ENCODE measurements at regions not wholly inside any gene's neighbourhood (a gene's known extent, or its start where the extent isn't known, plus 50 kb on each side); places are given as distances from the start of the nearest gene placed in this dataset.

GRCh38 chr6:51494342-51494741 is 593.1 kb downstream of the PKHD1 start:
- DNase-seq, result no peak

DNA sequence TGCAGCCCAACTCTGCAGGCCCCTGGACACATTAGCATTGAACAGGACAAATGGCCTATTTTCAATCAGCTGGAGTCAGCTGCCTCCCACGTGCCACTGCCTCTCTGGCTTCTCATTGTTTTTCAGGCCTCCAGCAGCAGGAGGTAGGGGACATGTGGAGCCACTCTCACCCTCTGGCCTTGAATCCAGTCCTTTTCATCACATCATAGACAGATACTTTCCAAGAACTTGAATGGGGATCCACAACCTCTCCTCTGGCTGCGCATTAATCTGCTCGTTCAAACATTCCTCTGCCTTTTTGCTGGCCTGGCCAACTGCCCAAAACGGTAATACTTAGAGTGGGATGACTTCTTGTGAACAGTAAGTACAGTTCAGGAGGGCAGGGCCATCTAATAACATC is 592.3 kb downstream of the PKHD1 start:
- DNase-seq, result no peak

GRCh38 chr6:51495610-51496396 is 591.6 kb downstream of the PKHD1 start:
- no peak for DNase-seq

GRCh38 chr6:51502996-51503395 is 584.4 kb downstream of the PKHD1 start:
- DNase-seq, result no peak

DNA sequence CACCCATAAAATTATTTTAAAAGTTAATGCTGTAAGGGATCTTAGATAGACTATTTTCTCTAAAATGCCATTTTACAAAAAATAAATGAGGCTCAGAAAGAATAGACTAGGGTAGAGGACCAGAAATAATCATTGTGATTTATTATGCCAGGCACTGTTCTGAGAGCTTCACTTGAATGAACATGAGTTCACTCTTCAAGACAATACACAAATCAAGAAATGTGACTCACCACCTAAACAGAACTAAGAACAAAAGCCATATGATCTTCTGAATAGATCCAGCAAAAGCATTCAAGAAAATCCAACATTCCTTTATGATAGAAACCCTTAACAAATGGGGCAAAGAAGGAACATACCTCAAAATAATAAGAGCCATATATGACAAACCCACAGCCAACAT is 582.0 kb downstream of the PKHD1 start:
- no peak for DNase-seq

DNA sequence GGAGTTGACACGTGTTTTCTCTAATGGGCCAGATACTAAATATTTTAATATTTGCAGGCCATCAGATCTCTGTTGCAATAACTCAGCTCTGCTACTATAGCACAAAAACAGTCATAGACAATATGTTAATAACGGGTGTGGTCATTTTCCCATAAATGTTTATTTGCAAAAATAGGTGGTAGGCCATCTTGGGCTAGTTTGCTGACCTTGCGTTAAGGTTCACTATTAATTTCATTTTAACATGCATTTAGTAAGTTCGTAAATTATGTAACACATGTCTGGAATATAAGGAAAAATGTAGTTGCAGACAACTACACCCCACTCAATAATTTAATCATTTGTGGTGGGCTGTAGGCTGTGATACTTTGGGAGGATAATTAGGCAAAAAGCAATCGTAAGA is 577.8 kb downstream of the PKHD1 start:
- DNase-seq, result no peak

- no peak for DNase-seq
These were observed 576.3 kb downstream of the PKHD1 start for GRCh38 chr6:51511081-51511480.

DNA sequence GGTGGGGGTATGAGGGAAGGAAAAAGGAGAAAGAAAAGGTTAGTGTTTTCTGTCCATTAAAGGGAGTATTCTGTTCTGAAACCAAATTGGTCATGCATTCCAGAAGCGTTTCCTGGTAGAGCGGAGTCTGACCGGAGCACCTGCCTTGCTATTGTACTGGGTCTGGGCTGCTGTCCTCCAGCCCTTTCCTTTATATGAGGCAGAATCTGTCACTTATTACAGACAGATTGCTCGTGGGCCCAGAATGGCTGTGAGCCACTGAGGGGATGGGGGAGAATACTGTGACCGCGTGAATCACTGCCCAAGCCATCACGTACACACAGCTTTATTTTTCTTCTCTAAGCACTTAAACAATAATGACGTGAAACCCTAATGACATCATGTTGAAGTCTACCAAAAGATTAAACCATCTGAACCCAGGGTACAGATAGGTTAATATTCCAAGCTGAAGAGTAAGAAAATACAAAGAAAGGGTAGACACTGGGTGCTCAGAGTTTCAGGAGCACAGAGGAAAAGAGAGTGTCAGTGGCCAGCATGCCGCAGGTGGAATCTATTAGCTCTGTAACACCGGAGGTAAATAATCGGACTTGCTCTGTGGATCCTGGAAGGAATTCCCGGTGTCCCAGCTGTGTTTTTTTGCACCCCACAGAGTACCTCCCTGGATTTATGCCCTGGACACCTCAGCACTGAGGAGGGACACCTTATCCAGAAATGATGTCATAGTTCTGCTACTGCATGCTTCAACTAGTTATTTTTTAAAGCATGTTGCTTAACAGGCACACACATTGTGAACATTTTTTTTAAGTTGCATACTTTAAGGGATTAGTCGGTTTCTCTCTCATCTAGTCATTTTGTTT is 573.3 kb downstream of the PKHD1 start:
- DNase-seq, result no peak

- DNase-seq, result no peak
These were observed 572.5 kb downstream of the PKHD1 start for GRCh38 chr6:51514748-51515402.

- no peak for DNase-seq
These were observed 561.4 kb downstream of the PKHD1 start for GRCh38 chr6:51526049-51526448.

DNA sequence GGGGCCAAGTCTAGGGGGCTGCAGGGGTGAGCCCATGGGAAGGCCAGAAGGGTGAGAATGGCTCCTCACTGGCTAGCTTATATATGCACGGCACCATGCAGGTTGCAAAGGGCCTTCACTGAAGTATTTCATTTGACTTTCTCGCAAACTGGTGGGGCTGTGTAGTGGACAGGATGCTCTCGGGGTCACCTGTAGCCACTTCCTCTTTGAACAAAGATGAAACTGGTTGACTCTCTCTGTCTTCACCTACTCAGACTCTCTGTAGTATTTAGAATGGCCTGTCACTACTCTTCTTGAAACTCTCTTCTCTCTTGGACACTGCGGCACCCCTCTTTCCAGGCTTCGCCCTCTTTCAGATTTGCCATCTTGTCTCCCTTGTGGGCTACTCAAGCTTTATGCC is 560.5 kb downstream of the PKHD1 start:
- no peak for DNase-seq

DNA sequence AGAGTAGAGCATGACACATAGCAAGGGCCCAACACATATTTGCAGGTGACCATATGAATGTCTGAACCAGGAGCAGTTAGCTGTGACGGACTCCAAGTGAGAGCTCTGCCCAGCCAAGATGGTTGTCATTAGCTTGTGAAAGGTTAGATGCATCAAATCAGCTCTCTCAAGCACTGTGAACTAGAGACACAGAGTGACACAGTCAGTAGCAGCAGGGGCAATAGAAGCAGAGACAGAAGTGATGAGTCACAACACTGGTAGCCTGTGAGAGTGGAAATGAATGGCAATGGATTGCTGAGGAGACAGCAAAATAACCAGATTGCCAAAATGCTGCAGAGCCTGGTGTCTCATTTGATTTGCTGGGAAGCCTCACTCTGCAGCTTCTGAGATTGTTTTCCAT is 558.9 kb downstream of the PKHD1 start:
- DNase-seq, result no peak

GRCh38 chr6:51529240-51529639 is 558.2 kb downstream of the PKHD1 start:
- no peak for DNase-seq

- DNase-seq, result no peak
These were observed 555.8 kb downstream of the PKHD1 start for GRCh38 chr6:51531623-51532022.

DNA sequence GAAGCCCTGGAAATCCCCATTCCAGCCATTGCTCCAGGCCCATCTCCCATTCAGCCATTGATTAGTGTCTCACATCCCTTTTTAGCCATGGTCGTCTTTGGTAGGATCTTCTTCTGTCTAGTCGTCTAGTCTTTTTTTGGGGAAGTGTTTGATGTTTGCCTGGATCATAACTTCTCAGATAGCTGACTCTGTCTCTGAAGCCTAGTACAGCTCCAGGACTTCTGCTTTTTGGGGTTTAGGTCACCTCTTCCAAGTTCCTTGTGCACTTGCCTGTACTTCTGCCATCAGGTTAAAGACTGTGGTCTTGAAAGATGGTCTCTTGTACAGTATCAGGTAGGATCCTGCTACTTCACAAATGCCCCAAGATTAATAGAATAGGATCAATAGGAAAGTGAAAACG is 553.5 kb downstream of the PKHD1 start:
- no peak for DNase-seq

DNA sequence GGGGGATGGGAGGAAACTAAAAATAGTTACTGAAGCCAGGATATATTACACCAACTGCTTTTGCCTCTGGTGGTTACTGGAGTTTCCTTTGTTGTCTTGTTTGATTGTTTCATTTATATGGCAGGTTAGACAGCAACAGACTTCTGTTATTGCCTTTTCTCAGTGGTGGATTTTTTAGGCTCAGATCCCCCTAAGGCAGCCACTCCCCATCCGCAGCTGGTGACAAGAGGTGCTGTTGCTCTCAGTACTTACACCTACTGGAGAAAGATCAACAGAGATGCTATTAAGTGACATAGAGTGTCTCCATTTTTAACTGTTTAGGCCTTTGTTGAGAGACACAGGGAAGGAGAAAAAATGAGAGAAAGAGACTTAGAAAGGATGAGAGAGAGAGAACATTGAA is 552.1 kb downstream of the PKHD1 start:
- DNase-seq, result no peak

GRCh38 chr6:51536728-51537127 is 550.7 kb downstream of the PKHD1 start:
- no peak for DNase-seq

DNA sequence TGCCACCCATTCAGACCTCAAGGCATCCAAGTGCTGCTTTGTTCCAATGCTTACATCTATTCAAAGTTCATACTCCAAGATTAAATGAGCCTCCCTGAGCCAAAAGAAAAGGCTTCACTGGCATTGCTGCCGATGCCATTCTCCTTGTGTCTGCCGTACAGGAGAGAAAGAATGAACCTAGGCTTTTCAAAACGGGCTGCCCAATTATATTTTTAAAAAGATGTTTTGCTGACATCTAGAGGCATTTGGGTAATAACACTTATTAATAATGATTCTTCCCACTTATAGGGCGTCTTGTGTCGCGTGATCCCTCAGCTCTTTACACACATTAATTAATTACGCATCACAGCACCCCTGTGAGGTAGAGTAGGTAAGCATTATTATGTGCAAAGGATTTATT is 545.6 kb downstream of the PKHD1 start:
- DNase-seq, result no peak

GRCh38 chr6:51542475-51542874 is 544.9 kb downstream of the PKHD1 start:
- DNase-seq, result no peak

DNA sequence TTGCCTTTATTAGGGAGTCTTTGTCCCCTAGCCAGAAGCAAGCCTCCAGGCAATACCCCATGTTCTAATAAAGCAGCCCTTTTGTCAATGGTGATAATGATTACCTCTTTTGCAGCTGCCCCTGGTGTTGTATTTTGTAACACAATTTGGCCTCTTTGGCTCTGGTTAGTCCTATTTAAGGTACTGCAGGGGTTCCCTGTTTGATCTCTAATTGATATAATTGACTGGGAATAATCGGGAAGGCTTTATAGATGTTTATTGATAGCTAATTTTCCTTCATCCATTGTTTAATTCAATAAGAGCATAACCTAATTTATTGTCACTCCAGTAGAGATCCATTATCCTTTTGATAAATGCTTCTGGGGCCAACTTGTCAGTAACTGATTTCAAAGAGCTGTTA is 537.2 kb downstream of the PKHD1 start:
- DNase-seq, result no peak

GRCh38 chr6:51552435-51552834 is 535.0 kb downstream of the PKHD1 start:
- DNase-seq, result no peak

- DNase-seq, result no peak
These were observed 534.0 kb downstream of the PKHD1 start for GRCh38 chr6:51553246-51554015.

DNA sequence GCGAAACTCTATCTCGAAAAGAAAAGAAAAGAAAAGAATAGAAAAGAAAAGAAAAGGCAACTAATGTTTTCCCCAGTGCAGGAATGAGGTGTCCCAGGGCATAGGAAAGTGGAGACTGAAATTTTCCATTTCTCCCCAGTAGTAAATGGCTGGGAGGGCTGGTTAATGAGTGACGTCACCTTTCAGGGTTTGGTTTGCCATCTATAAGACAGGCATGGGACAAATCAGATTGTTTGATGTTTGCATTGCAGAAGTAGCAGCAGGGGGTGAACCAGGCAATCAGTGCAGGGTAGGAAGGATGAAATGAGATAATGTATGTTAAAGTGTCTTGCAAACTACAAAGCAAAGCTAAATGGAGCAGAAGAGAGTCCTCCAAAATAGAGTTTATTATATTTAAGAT is 533.4 kb downstream of the PKHD1 start:
- no peak for DNase-seq

All from NCI-H446 (cell line).